Suprapubic skin (tissue), 4 donors: ENCODE measurements at regions not wholly inside any gene's neighbourhood (a gene's known extent, or its start where the extent isn't known, plus 50 kb on each side); places are given as distances from the start of the nearest gene placed in this dataset.

Experiments
- CTCF ChIP-seq, 2 donors: fragments of 200-600 bp in 1 of 2; fragments of 450-650 bp in 1 of 2; sonication (generic) in 1 of 2; IDR thresholded peaks; one replicate each; pipeline ENCODE4 v1.5.1; 2016 to 2019; ENCODE audit warnings: antibody characterized with exemption in 2 of 2, mild to moderate bottlenecking in 1 of 2, moderate library complexity in 1 of 2
- POLR2A ChIP-seq, 2 donors: fragments of 450-650 bp; IDR thresholded peaks; one replicate each; pipeline ENCODE4 v1.6.1; 2017; ENCODE audit warnings: antibody characterized with exemption in 2 of 2, mild to moderate bottlenecking in 2 of 2, moderate library complexity in 2 of 2
- POLR2AphosphoS5 ChIP-seq, 3 donors: sonication (generic); formaldehyde crosslinking; IDR thresholded peaks; one replicate each; pipeline ENCODE4 v1.6.1; 2017; ENCODE audit warnings: antibody characterized with exemption in 3 of 3

- TF ChIP-seq CTCF (IDR thresholded peaks at IDR 0.05) (no peak), POLR2AphosphoS5 (IDR thresholded peaks at IDR 0.05) (no peak), POLR2A (IDR thresholded peaks at IDR 0.05) (no peak)
Measured at GRCh38 chr13:105139380-105140285, 1395.8 kb downstream of the EFNB2 start.
